Fibroblast of mammary gland (primary cell): ENCODE measurements at regions not wholly inside any gene's neighbourhood (a gene's known extent, or its start where the extent isn't known, plus 50 kb on each side); places are given as distances from the start of the nearest gene placed in this dataset.

Experiments used
- DNase-seq: peaks from one replicate; pipeline ENCODE4 v3.0.0-alpha.2; 2010; ENCODE audit warnings: low read depth
- H3K4me3 ChIP-seq: 2 replicates; pipeline ENCODE4 v1.5.1; 2011; ENCODE audit warnings: low read depth, mild to moderate bottlenecking, low read length, moderate library complexity; ENCODE audit not compliant: control insufficient read depth
- CTCF ChIP-seq: conservative IDR thresholded peaks from 2 replicates; pipeline ENCODE4 v1.5.1; 2011; ENCODE audit warnings: low read depth, low read length, inconsistent platforms; ENCODE audit not compliant: control insufficient read depth, insufficient read depth

GRCh38 chr10:36019749-36020148 lies 377.7 kb upstream of the FZD8 start:
- DNase-seq = no peak
- TF ChIP-seq CTCF = no peak
- H3K4me3 ChIP-seq = no peak overlapping the region

- no peak for DNase-seq
- TF ChIP-seq CTCF = no peak
- no peak overlapping the region for H3K4me3 ChIP-seq
Observed at GRCh38 chr10:36018996-36019395, 376.9 kb upstream of the FZD8 start.

GRCh38 chr10:36017137-36017536 lies 375.0 kb upstream of the FZD8 start:
- no peak overlapping the region for H3K4me3 ChIP-seq
- no peak for DNase-seq
- TF ChIP-seq CTCF = no peak

- DNase-seq = no peak
- no peak overlapping the region for H3K4me3 ChIP-seq
- no peak for TF ChIP-seq CTCF
Observed at GRCh38 chr10:36007369-36007768, 365.3 kb upstream of the FZD8 start.

- no peak for TF ChIP-seq CTCF
- no peak for DNase-seq
Observed at GRCh38 chr10:36003688-36004087, 361.6 kb upstream of the FZD8 start.

GRCh38 chr10:36003031-36003600 lies 361.0 kb upstream of the FZD8 start:
- DNase-seq = no peak
- H3K4me3 ChIP-seq = no peak overlapping the region
- no peak for TF ChIP-seq CTCF

More at GRCh38 chr10:36003688-36004087, 361.6 kb upstream of the FZD8 start:
- H3K4me3 ChIP-seq = no peak overlapping the region

GRCh38 chr10:36002445-36002844 lies 360.3 kb upstream of the FZD8 start:
- no peak overlapping the region for H3K4me3 ChIP-seq
- no peak for TF ChIP-seq CTCF
- no peak for DNase-seq
